GM18909 (cell line): ENCODE measurements at regions not wholly inside any gene's neighbourhood (a gene's known extent, or its start where the extent isn't known, plus 50 kb on each side); places are given as distances from the start of the nearest gene placed in this dataset.
"Not testable (repeated sequence)": the region's sequence is repeated elsewhere in the genome, so short reads cannot be mapped to it uniquely, and the experiment has no call there.

Source experiments
- ATAC-seq: cut with Tn5 transposase; IDR thresholded peaks from one replicate; pipeline ENCODE4 v1.9.1; 2021; ENCODE audit warnings: mild to moderate bottlenecking; ENCODE audit not compliant: unreplicated experiment, poor library complexity

DNA sequence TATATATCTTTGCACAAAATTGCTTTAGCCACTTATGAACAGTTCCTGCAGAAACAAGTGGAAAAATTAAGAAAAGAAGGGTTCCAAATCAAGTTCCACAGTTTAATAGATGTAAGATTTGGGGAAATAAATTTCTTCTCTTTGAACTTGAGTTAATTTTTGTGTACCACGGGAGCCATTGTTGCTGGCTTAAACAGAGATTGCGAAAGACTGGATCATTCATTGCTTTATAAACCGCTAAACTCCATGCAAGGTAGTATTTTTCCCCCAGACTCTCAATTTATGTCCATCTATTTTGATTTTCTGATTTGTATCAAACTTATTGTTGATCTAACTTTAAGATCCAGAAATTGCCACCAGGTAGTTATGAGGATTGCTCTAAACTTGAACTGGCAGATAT is 246.1 kb upstream of the ADGRL4 start:
- ATAC-seq, result no peak

GRCh38 chr1:79239840-79240239 is 233.3 kb upstream of the ADGRL4 start:
- no peak for ATAC-seq

- ATAC-seq, result no peak
Observed at GRCh38 chr1:79235301-79236002, 228.9 kb upstream of the ADGRL4 start.

DNA sequence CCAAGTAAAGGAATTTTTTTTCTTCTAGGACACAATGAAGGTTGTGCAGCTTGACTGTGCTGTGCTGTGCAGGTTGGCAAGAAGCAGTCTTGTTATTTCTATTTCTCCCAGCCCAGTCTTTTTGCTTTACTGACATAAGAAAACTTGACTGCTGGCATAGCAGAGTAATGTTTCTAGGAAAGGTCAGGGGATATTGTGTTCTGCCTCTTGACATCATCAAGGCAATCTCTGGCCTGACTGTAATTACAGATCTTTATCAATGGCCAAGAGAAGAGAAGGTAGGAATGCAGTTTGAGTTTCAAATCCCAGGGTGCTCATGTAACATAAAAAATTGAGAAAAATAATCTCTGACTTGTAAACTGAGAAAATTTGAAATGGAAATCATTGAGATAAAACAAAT is 226.3 kb upstream of the ADGRL4 start:
- no peak for ATAC-seq

GRCh38 chr1:79230751-79231150 is 224.2 kb upstream of the ADGRL4 start:
- not testable (repeated sequence) for ATAC-seq

DNA sequence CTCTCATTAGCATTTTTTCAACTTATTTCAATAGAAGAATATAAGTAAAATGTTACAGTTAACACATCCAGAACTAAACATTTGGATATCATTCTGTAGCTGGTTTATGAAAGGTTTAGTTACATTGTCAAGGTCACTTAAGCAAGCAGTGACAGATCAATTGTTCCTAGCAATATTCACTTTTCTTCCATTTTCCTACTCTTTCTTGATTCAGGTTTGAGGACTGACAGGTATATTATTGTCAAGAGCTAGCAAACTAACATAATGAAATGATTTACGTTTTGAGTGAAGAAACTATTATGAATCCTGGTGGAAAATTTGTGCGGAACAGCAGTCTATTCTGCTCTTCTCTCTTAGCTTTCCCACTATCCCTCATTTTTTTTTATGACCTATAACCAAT is 220.4 kb upstream of the ADGRL4 start:
- no peak for ATAC-seq

GRCh38 chr1:79224537-79224936 is 218.0 kb upstream of the ADGRL4 start:
- ATAC-seq, result no peak

- no peak for ATAC-seq
Observed at GRCh38 chr1:79220509-79220908, 214.0 kb upstream of the ADGRL4 start.

GRCh38 chr1:79215311-79215710 is 208.8 kb upstream of the ADGRL4 start:
- no peak for ATAC-seq

DNA sequence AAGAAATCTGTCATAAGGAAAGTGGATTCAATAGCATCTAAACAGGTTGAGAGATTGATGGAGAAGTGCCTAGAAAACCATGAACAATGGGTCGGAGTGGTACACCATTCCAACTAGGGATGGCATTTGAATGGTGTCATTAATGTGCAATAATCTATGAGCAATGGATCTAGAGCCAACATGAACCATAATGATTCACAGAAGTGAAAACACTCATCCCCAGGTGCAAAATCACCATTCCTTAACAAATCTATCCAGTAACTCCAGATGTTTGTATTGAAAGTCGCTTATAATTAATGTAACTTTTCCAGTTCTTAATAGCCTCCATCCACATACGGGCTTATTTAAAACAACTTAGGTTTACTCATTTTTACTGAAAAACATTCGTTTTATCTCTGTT is 201.3 kb upstream of the ADGRL4 start:
- no peak for ATAC-seq

- no peak for ATAC-seq
Observed at GRCh38 chr1:79207331-79207730, 200.8 kb upstream of the ADGRL4 start.

- ATAC-seq, result no peak
Observed at GRCh38 chr1:79204779-79205479, 198.4 kb upstream of the ADGRL4 start.

GRCh38 chr1:79198832-79199231 is 192.3 kb upstream of the ADGRL4 start:
- ATAC-seq, result no peak

GRCh38 chr1:79197421-79197820 is 190.9 kb upstream of the ADGRL4 start:
- ATAC-seq, result no peak

DNA sequence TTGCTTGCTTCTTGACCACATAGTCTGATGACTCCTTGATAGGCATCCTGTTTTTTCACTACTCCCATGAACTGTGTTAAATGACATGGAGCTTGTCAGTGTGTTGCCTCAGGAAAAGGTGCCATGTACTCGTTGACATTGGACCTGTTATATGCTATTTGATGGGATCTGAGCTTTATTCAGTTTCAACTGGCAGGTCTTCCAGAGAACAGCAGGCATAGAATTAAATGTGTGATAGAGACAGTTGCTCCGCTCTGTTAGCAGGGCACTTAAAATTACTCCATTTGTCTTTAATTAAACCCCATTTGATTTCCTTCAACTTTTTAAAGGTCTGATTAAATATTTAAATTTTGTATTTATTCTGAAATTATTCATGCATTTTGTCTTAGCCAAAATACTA is 189.7 kb upstream of the ADGRL4 start:
- ATAC-seq, result no peak

GRCh38 chr1:79193211-79194079 is 186.9 kb upstream of the ADGRL4 start:
- ATAC-seq, result peak; percentile 60

GRCh38 chr1:79190074-79190473 is 183.5 kb upstream of the ADGRL4 start:
- ATAC-seq, result peak; percentile 72

- ATAC-seq, result peak; percentile 29
Observed at GRCh38 chr1:79188337-79188736, 181.8 kb upstream of the ADGRL4 start.

DNA sequence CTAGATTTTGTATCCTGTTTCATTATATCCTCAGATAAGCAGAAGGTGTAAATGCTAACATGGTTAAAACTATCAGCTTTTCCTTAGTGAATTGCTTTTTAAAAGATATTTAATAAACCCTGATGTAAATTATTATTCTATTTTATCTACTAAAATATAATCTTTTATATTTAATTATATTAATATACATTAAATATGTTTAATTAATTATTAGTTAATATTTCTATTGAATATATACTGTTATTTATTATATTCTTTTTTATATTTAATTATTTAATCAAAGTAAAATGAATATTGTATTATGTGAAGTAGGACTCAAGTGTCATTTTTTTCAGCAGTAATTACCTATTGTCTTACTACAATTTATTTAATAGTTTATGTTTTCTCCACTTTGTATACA is 179.7 kb upstream of the ADGRL4 start:
- no peak for ATAC-seq

- no peak for ATAC-seq
Observed at GRCh38 chr1:79177844-79178243, 171.3 kb upstream of the ADGRL4 start.

DNA sequence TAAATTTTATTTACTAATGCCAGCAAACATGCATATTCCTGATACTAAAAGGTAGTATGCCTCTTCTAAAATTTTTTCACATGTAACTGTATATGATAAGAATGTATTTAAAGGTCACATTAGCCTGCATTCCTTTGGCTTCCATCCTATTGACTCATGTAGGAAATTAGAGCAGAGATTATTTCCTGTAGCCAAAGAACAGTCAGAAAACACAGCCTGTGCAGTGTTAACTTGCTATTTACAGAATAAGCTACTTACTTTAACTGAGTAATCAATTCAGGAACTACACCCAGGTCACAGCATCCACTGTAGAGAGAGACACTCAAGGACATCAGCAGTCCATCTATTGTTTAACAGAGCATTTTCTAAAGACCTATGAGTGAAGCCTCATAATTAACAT is 154.5 kb upstream of the ADGRL4 start:
- no peak for ATAC-seq
